Neural progenitor cell (in vitro differentiated cells): ENCODE measurements at regions not wholly inside any gene's neighbourhood (a gene's known extent, or its start where the extent isn't known, plus 50 kb on each side); places are given as distances from the start of the nearest gene placed in this dataset.

Source experiments
- DNase-seq: peaks from one replicate; pipeline ENCODE4 v3.0.0-alpha.2; 2016; ENCODE audit warnings: low spot score
- H2AFZ ChIP-seq: fragments of 200-600 bp; sonication (generic); replicated peaks from 2 replicates; pipeline ENCODE4 v1.6.1; 2016; ENCODE audit warnings: antibody characterized with exemption
- H3F3A ChIP-seq: fragments of 200-600 bp; sonication (generic); 2 replicates; pipeline ENCODE4 v1.6.1; 2016; ENCODE audit warnings: antibody characterized with exemption, low read depth
- H3K27ac ChIP-seq: fragments of 200-600 bp; sonication (generic); 2 replicates; pipeline ENCODE4 v1.5.1; 2016; ENCODE audit warnings: mild to moderate bottlenecking
- H3K27me3 ChIP-seq: fragments of 200-600 bp; sonication (generic); 2 replicates; pipeline ENCODE4 v1.6.1; 2016; ENCODE audit warnings: mild to moderate bottlenecking, moderate library complexity
- H3K36me3 ChIP-seq: fragments of 200-600 bp; sonication (generic); 2 replicates; pipeline ENCODE4 v1.5.1; 2016
- H3K4me1 ChIP-seq: fragments of 200-600 bp; sonication (generic); 2 replicates; pipeline ENCODE4 v1.6.1; 2016; ENCODE audit warnings: mixed run types
- H3K4me2 ChIP-seq: fragments of 200-600 bp; sonication (generic); 2 replicates; pipeline ENCODE4 v1.6.1; 2016
- H3K4me3 ChIP-seq: fragments of 200-600 bp; sonication (generic); 2 replicates; pipeline ENCODE4 v1.5.1; 2016
- H3K79me2 ChIP-seq: fragments of 200-600 bp; sonication (generic); 2 replicates; pipeline ENCODE4 v1.6.1; 2016; ENCODE audit warnings: low read depth
- H3K9ac ChIP-seq: fragments of 200-600 bp; sonication (generic); 2 replicates; pipeline ENCODE4 v1.6.1; 2016
- H3K9me3 ChIP-seq: fragments of 200-600 bp; sonication (generic); 2 replicates; pipeline ENCODE4 v1.5.1; 2016; ENCODE audit warnings: low read depth
- H4K20me1 ChIP-seq: fragments of 200-600 bp; sonication (generic); 2 replicates; pipeline ENCODE4 v1.6.1; 2016; ENCODE audit warnings: low read depth
- H3K27ac Mint-ChIP-seq: 3 replicates; pipeline ENCODE4 v1.8.0; 2021; ENCODE audit warnings: mixed read lengths
- H3K27me3 Mint-ChIP-seq: 2 replicates; pipeline ENCODE4 v1.8.0; 2022; ENCODE audit warnings: low read depth, mild to moderate bottlenecking, inconsistent platforms, moderate library complexity, mixed read lengths; ENCODE audit not compliant: insufficient read depth
- H3K36me3 Mint-ChIP-seq: 3 replicates; pipeline ENCODE4 v1.8.0; 2021; ENCODE audit warnings: mixed read lengths
- H3K4me1 Mint-ChIP-seq: 3 replicates; pipeline ENCODE4 v1.8.0; 2021; ENCODE audit warnings: mixed read lengths
- H3K4me3 Mint-ChIP-seq: 3 replicates; pipeline ENCODE4 v1.8.0; 2021; ENCODE audit warnings: mild to moderate bottlenecking, moderate library complexity, mixed read lengths
- H3K9me3 Mint-ChIP-seq: 3 replicates; pipeline ENCODE4 v1.8.0; 2020; ENCODE audit warnings: mixed read lengths
- CTCF ChIP-seq: fragments of 200-600 bp; sonication (generic); IDR thresholded peaks from 2 replicates; pipeline ENCODE4 v1.5.1; 2017; ENCODE audit warnings: antibody characterized with exemption, mild to moderate bottlenecking
- EZH2 ChIP-seq: fragments of 200-600 bp; sonication (generic); IDR thresholded peaks from 2 replicates; pipeline ENCODE4 v1.6.1; 2017; ENCODE audit warnings: antibody characterized with exemption, mild to moderate bottlenecking, moderate library complexity
- EZH2phosphoT487 ChIP-seq: fragments of 200-600 bp; sonication (generic); IDR thresholded peaks from 2 replicates; pipeline ENCODE4 v1.6.1; 2017; ENCODE audit warnings: antibody characterized with exemption

- TF ChIP-seq CTCF (no peak), EZH2 (no peak), EZH2phosphoT487 (no peak)
- no peak overlapping the region for H3K4me3 ChIP-seq
- Mint-ChIP-seq H3K4me3 (no peak overlapping the region), H3K9me3 (peaks cover 3% of the 10 kb centered on the region), H3K36me3 (no peaks in the 10 kb centered on the region), H3K27me3 (no peaks in the 10 kb centered on the region), H3K4me1 (peaks cover 3% of the 10 kb centered on the region), H3K27ac (no peak overlapping the region)
- no peak overlapping the region for H2AFZ ChIP-seq
- no peaks in the 10 kb centered on the region for H3K36me3 ChIP-seq
- no peaks in the 10 kb centered on the region for H3K79me2 ChIP-seq
- H3K27me3 ChIP-seq = no peaks in the 10 kb centered on the region
- H4K20me1 ChIP-seq = no peaks in the 10 kb centered on the region
- H3K4me2 ChIP-seq = no peak overlapping the region
- DNase-seq = no peak
- H3K9me3 ChIP-seq = no peaks in the 10 kb centered on the region
- no peaks in the 10 kb centered on the region for H3K4me1 ChIP-seq
- no peak overlapping the region for H3K27ac ChIP-seq
- H3K9ac ChIP-seq = no peak overlapping the region
- H3F3A ChIP-seq = peaks cover 12% of the 10 kb centered on the region
Measured at GRCh38 chr7:67478066-67478465, 481.4 kb downstream of the TYW1 start.

GRCh38 chr7:67484244-67484751, 487.7 kb downstream of the TYW1 start:
- Histone ChIP-seq H3K9me3 (no peaks in the 10 kb centered on the region), H3K4me2 (peak overlapping the region; percentile 72), H3K9ac (no peak overlapping the region), H3K79me2 (no peaks in the 10 kb centered on the region), H3K4me1 (peaks cover 7% of the 10 kb centered on the region), H3F3A (no peaks in the 10 kb centered on the region), H3K36me3 (no peaks in the 10 kb centered on the region), H3K27ac (no peak overlapping the region), H3K4me3 (peak overlapping the region; percentile 37), H4K20me1 (no peaks in the 10 kb centered on the region), H3K27me3 (no peaks in the 10 kb centered on the region), H2AFZ (peak overlapping the region; percentile 87)
- Mint-ChIP-seq H3K36me3 (no peaks in the 10 kb centered on the region), H3K4me1 (peaks cover 18% of the 10 kb centered on the region), H3K27ac (peak overlapping the region; percentile 67), H3K4me3 (peak overlapping the region; percentile 65), H3K9me3 (no peaks in the 10 kb centered on the region), H3K27me3 (peaks cover 3% of the 10 kb centered on the region)
- TF ChIP-seq EZH2 (no peak), EZH2phosphoT487 (no peak), CTCF (peak; percentile 79)
- DNase-seq = peak; percentile 91

GRCh38 chr7:67486401-67486800, 489.8 kb downstream of the TYW1 start:
- H3K27ac ChIP-seq = no peak overlapping the region
- peaks cover 3% of the 10 kb centered on the region for H3K9me3 Mint-ChIP-seq
- H3K79me2 ChIP-seq = no peaks in the 10 kb centered on the region
- H3K36me3 Mint-ChIP-seq = peaks cover 2% of the 10 kb centered on the region
- H3K9ac ChIP-seq = no peak overlapping the region
- H3K27me3 Mint-ChIP-seq = peaks cover 9% of the 10 kb centered on the region
- H3K4me1 ChIP-seq = peaks cover 7% of the 10 kb centered on the region
- no peaks in the 10 kb centered on the region for H4K20me1 ChIP-seq
- H3K4me2 ChIP-seq = no peak overlapping the region
- TF ChIP-seq EZH2phosphoT487 (no peak), EZH2 (no peak), CTCF (no peak)
- no peak overlapping the region for H3K4me3 ChIP-seq
- H3F3A ChIP-seq = no peaks in the 10 kb centered on the region
- H3K36me3 ChIP-seq = no peaks in the 10 kb centered on the region
- H2AFZ ChIP-seq = no peak overlapping the region
- no peaks in the 10 kb centered on the region for H3K9me3 ChIP-seq
- no peaks in the 10 kb centered on the region for H3K27me3 ChIP-seq
- H3K27ac Mint-ChIP-seq = no peak overlapping the region
- no peak overlapping the region for H3K4me3 Mint-ChIP-seq
- H3K4me1 Mint-ChIP-seq = peaks cover 18% of the 10 kb centered on the region
- DNase-seq = no peak
